ENCODE measurements at regions not wholly inside any gene's neighbourhood (a gene's known extent, or its start where the extent isn't known, plus 50 kb on each side); places are given as distances from the start of the nearest gene placed in this dataset.
"Not testable (repeated sequence)": the region's sequence is repeated elsewhere in the genome, so short reads cannot be mapped to it uniquely, and the experiment has no call there.

DNA sequence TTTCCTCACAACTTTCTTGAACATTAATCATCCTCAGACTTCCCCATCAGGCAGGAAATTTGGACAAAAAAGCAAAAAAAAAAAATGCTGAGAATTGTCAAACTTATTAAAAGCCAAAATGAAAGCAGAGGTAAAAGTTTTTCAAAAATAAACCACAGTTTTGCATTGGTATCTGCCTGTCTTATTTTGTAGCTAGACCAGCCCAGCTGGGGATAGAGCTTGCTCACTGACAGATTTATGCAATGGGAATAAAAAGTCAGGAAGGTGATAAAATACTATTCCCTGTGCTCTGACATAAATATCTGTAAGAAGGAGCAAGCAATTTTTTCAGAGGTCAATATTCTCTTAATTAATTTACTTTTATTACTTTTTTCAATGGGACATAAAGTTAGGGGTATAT is 1006.7 kb upstream of the ALCAM start:
- ATAC-seq (ENCODE audit: poor library complexity) (no peak), DNase-seq (no peak)
- Histone ChIP-seq H3K36me3 (ENCODE audit: insufficient read depth, low read length) (no peaks in the 10 kb centered on the region), H3K4me3 (ENCODE audit: low read length) (no peak overlapping the region), H3K27ac (ENCODE audit: low read depth in 1 of 2, low read length in 2 of 2) (no peak overlapping the region), H3K27me3 (ENCODE audit: control insufficient read depth in 1 of 2, insufficient read depth in 2 of 2, low read length in 2 of 2) (no peaks in the 10 kb centered on the region), H3K9me3 (ENCODE audit: control insufficient read depth in 1 of 2, insufficient read depth in 1 of 2, low read length in 2 of 2) (no peaks in the 10 kb centered on the region), H3K4me1 (ENCODE audit: insufficient read depth, low read length) (no peaks in the 10 kb centered on the region)
- Mint-ChIP-seq H3K9me3 (peaks cover 3% of the 10 kb centered on the region), H3K4me1 (ENCODE audit: low read depth) (no peaks in the 10 kb centered on the region), H3K27me3 (no peaks in the 10 kb centered on the region), H3K4me3 (no peak overlapping the region), H3K36me3 (ENCODE audit: low read depth) (no peaks in the 10 kb centered on the region), H3K27ac (no peak overlapping the region)
- POLR2A ChIA-PET, result no interaction called here
- CTCF ChIA-PET, result no interaction called here
- intact Hi-C loops (cut with DNase I, micrococcal nuclease), result no loop called here
- no peak for TF ChIP-seq CTCF (IDR thresholded peaks at IDR 0.05)

- POLR2A ChIA-PET; H3K27ac ChIP-seq (ENCODE audit: low read depth in 1 of 2, low read length in 2 of 2); CTCF ChIA-PET; intact Hi-C loops (cut with DNase I, micrococcal nuclease); H3K9me3 ChIP-seq (ENCODE audit: control insufficient read depth in 1 of 2, insufficient read depth in 1 of 2, low read length in 2 of 2); DNase-seq; H3K27me3 Mint-ChIP-seq; ATAC-seq (ENCODE audit: poor library complexity); H3K4me1 ChIP-seq (ENCODE audit: insufficient read depth, low read length); H3K4me3 Mint-ChIP-seq; H3K27me3 ChIP-seq (ENCODE audit: control insufficient read depth in 1 of 2, insufficient read depth in 2 of 2, low read length in 2 of 2); H3K4me1 Mint-ChIP-seq (ENCODE audit: low read depth); H3K36me3 Mint-ChIP-seq (ENCODE audit: low read depth); H3K27ac Mint-ChIP-seq; H3K9me3 Mint-ChIP-seq; H3K36me3 ChIP-seq (ENCODE audit: insufficient read depth, low read length); H3K4me3 ChIP-seq (ENCODE audit: low read length): not testable (repeated sequence)
Observed at GRCh38 chr3:104361748-104362147, 1005.0 kb upstream of the ALCAM start.

DNA sequence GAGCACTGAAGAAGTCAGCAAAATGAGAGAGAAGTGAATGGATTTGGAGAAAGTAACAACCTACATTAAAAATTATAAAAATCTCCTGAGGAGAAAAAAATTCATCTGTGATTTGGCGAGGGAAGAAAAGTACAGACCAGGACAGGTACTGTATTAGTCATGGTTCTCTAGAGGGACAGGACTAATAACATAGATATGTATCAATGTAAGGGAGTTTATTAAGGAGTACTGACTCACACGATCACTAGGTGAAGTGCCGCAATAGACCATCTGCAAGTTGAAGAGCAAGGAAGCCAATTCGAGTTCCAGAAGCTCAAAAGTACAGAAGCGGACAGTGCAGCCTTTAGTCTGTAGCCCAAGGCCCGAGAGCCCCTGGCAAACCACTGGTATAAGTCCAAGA is 1004.4 kb upstream of the ALCAM start:
- H3K36me3 ChIP-seq (ENCODE audit: insufficient read depth, low read length), result no peaks in the 10 kb centered on the region

More for the DNA sequence above, 1004.4 kb upstream of the ALCAM start:
- CTCF ChIA-PET, result no interaction called here
- Histone ChIP-seq H3K9me3 (ENCODE audit: control insufficient read depth in 1 of 2, insufficient read depth in 1 of 2, low read length in 2 of 2) (no peaks in the 10 kb centered on the region), H3K4me1 (ENCODE audit: insufficient read depth, low read length) (no peaks in the 10 kb centered on the region), H3K27ac (ENCODE audit: low read depth in 1 of 2, low read length in 2 of 2) (no peak overlapping the region), H3K27me3 (ENCODE audit: control insufficient read depth in 1 of 2, insufficient read depth in 2 of 2, low read length in 2 of 2) (no peaks in the 10 kb centered on the region), H3K4me3 (ENCODE audit: low read length) (no peak overlapping the region)
- no peak overlapping the region for H3K27ac Mint-ChIP-seq
- intact Hi-C loops (cut with DNase I, micrococcal nuclease), result no loop called here
- POLR2A ChIA-PET, result no interaction called here
- no peak for DNase-seq
- no peak for TF ChIP-seq CTCF (IDR thresholded peaks at IDR 0.05)
- no peaks in the 10 kb centered on the region for H3K36me3 Mint-ChIP-seq (ENCODE audit: low read depth)
- H3K9me3 Mint-ChIP-seq, result peaks cover 5% of the 10 kb centered on the region
- no peak overlapping the region for H3K4me3 Mint-ChIP-seq
- H3K4me1 Mint-ChIP-seq (ENCODE audit: low read depth), result no peaks in the 10 kb centered on the region
- no peak for ATAC-seq (ENCODE audit: poor library complexity)
- H3K27me3 Mint-ChIP-seq, result no peaks in the 10 kb centered on the region
